ENCODE measurements at regions not wholly inside any gene's neighbourhood (a gene's known extent, or its start where the extent isn't known, plus 50 kb on each side); places are given as distances from the start of the nearest gene placed in this dataset.

DNA sequence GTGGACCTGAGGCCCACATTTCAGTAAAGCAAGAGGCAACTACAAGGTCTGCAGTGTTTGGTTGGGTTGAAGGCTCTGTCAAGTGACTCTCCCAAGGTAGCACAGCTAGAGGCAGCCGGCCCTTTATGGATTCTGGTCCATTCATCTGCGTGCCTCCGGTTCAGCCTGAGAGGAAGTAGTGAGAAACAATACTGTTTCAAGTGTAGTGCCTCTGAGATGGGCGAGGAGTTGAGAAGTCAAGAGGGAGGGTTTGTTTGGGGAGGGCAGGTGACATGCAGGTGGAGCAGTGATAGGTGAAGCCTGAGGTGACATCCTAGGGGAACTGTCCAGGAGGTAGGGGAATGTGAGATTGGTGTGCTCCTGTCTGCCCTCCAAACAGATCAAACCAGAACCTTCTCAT lies 933.5 kb downstream of the VRK1 start:
- TF ChIP-seq, protein P1, sequence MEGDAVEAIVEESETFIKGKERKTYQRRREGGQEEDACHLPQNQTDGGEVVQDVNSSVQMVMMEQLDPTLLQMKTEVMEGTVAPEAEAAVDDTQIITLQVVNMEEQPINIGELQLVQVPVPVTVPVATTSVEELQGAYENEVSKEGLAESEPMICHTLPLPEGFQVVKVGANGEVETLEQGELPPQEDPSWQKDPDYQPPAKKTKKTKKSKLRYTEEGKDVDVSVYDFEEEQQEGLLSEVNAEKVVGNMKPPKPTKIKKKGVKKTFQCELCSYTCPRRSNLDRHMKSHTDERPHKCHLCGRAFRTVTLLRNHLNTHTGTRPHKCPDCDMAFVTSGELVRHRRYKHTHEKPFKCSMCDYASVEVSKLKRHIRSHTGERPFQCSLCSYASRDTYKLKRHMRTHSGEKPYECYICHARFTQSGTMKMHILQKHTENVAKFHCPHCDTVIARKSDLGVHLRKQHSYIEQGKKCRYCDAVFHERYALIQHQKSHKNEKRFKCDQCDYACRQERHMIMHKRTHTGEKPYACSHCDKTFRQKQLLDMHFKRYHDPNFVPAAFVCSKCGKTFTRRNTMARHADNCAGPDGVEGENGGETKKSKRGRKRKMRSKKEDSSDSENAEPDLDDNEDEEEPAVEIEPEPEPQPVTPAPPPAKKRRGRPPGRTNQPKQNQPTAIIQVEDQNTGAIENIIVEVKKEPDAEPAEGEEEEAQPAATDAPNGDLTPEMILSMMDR (IDR thresholded peaks at IDR 0.05): no peak
- no peak for TF ChIP-seq POLR2A (IDR thresholded peaks at IDR 0.05)
